Neural progenitor cell (in vitro differentiated cells): ENCODE measurements at regions not wholly inside any gene's neighbourhood (a gene's known extent, or its start where the extent isn't known, plus 50 kb on each side); places are given as distances from the start of the nearest gene placed in this dataset.
"Not testable (repeated sequence)": the region's sequence is repeated elsewhere in the genome, so short reads cannot be mapped to it uniquely, and the experiment has no call there.

Experiments used
- DNase-seq: peaks from one replicate; pipeline ENCODE4 v3.0.0-alpha.2; 2016; ENCODE audit warnings: low spot score
- H2AFZ ChIP-seq: fragments of 200-600 bp; sonication (generic); replicated peaks from 2 replicates; pipeline ENCODE4 v1.6.1; 2016; ENCODE audit warnings: antibody characterized with exemption
- H3F3A ChIP-seq: fragments of 200-600 bp; sonication (generic); 2 replicates; pipeline ENCODE4 v1.6.1; 2016; ENCODE audit warnings: antibody characterized with exemption, low read depth
- H3K27ac ChIP-seq: fragments of 200-600 bp; sonication (generic); 2 replicates; pipeline ENCODE4 v1.5.1; 2016; ENCODE audit warnings: mild to moderate bottlenecking
- H3K27me3 ChIP-seq: fragments of 200-600 bp; sonication (generic); 2 replicates; pipeline ENCODE4 v1.6.1; 2016; ENCODE audit warnings: mild to moderate bottlenecking, moderate library complexity
- H3K36me3 ChIP-seq: fragments of 200-600 bp; sonication (generic); 2 replicates; pipeline ENCODE4 v1.5.1; 2016
- H3K4me1 ChIP-seq: fragments of 200-600 bp; sonication (generic); 2 replicates; pipeline ENCODE4 v1.6.1; 2016; ENCODE audit warnings: mixed run types
- H3K4me2 ChIP-seq: fragments of 200-600 bp; sonication (generic); 2 replicates; pipeline ENCODE4 v1.6.1; 2016
- H3K4me3 ChIP-seq: fragments of 200-600 bp; sonication (generic); 2 replicates; pipeline ENCODE4 v1.5.1; 2016
- H3K79me2 ChIP-seq: fragments of 200-600 bp; sonication (generic); 2 replicates; pipeline ENCODE4 v1.6.1; 2016; ENCODE audit warnings: low read depth
- H3K9ac ChIP-seq: fragments of 200-600 bp; sonication (generic); 2 replicates; pipeline ENCODE4 v1.6.1; 2016
- H3K9me3 ChIP-seq: fragments of 200-600 bp; sonication (generic); 2 replicates; pipeline ENCODE4 v1.5.1; 2016; ENCODE audit warnings: low read depth
- H4K20me1 ChIP-seq: fragments of 200-600 bp; sonication (generic); 2 replicates; pipeline ENCODE4 v1.6.1; 2016; ENCODE audit warnings: low read depth
- H3K27ac Mint-ChIP-seq: 3 replicates; pipeline ENCODE4 v1.8.0; 2021; ENCODE audit warnings: mixed read lengths
- H3K27me3 Mint-ChIP-seq: 2 replicates; pipeline ENCODE4 v1.8.0; 2022; ENCODE audit warnings: low read depth, mild to moderate bottlenecking, inconsistent platforms, moderate library complexity, mixed read lengths; ENCODE audit not compliant: insufficient read depth
- H3K36me3 Mint-ChIP-seq: 3 replicates; pipeline ENCODE4 v1.8.0; 2021; ENCODE audit warnings: mixed read lengths
- H3K4me1 Mint-ChIP-seq: 3 replicates; pipeline ENCODE4 v1.8.0; 2021; ENCODE audit warnings: mixed read lengths
- H3K4me3 Mint-ChIP-seq: 3 replicates; pipeline ENCODE4 v1.8.0; 2021; ENCODE audit warnings: mild to moderate bottlenecking, moderate library complexity, mixed read lengths
- H3K9me3 Mint-ChIP-seq: 3 replicates; pipeline ENCODE4 v1.8.0; 2020; ENCODE audit warnings: mixed read lengths
- EZH2 ChIP-seq: fragments of 200-600 bp; sonication (generic); IDR thresholded peaks from 2 replicates; pipeline ENCODE4 v1.6.1; 2017; ENCODE audit warnings: antibody characterized with exemption, mild to moderate bottlenecking, moderate library complexity
- EZH2phosphoT487 ChIP-seq: fragments of 200-600 bp; sonication (generic); IDR thresholded peaks from 2 replicates; pipeline ENCODE4 v1.6.1; 2017; ENCODE audit warnings: antibody characterized with exemption
- TF ChIP-seq, protein P1 (sequence below): fragments of 200-600 bp; sonication (generic); IDR thresholded peaks from 2 replicates; pipeline ENCODE4 v1.5.1; 2017; ENCODE audit warnings: antibody characterized with exemption, mild to moderate bottlenecking

DNA sequence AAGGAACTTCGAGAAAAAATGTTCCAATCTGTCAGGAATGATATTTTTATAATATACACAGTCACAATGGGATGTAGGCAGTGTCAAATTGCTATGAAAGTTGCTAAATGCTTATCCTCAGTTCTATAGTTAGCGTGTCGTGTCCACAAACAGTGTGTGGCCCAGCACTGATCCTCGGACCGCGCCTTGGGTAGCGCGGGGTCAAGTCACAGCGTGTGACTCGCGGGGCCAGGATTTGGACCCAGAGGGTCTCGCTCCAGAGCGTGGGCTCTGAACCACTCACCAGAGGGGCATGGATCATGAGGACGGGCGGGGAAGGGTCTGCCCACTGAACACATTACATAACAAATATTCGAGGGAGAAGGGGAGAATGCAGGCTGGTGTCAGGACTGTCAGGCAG is 171.8 kb downstream of the C9orf50 start:
- TF ChIP-seq EZH2 (no peak), EZH2phosphoT487 (no peak)
- TF ChIP-seq, protein P1, sequence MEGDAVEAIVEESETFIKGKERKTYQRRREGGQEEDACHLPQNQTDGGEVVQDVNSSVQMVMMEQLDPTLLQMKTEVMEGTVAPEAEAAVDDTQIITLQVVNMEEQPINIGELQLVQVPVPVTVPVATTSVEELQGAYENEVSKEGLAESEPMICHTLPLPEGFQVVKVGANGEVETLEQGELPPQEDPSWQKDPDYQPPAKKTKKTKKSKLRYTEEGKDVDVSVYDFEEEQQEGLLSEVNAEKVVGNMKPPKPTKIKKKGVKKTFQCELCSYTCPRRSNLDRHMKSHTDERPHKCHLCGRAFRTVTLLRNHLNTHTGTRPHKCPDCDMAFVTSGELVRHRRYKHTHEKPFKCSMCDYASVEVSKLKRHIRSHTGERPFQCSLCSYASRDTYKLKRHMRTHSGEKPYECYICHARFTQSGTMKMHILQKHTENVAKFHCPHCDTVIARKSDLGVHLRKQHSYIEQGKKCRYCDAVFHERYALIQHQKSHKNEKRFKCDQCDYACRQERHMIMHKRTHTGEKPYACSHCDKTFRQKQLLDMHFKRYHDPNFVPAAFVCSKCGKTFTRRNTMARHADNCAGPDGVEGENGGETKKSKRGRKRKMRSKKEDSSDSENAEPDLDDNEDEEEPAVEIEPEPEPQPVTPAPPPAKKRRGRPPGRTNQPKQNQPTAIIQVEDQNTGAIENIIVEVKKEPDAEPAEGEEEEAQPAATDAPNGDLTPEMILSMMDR: no peak
- H3K27me3 ChIP-seq: no peaks in the 10 kb centered on the region
- H3K36me3 ChIP-seq: no peaks in the 10 kb centered on the region
- no peak for DNase-seq
- no peaks in the 10 kb centered on the region for H4K20me1 ChIP-seq
- H3F3A ChIP-seq: peaks cover 11% of the 10 kb centered on the region
- no peaks in the 10 kb centered on the region for H3K9me3 ChIP-seq
- H3K4me1 Mint-ChIP-seq: peaks cover 45% of the 10 kb centered on the region
- H3K4me3 Mint-ChIP-seq: peak overlapping the region; percentile 56
- no peak overlapping the region for H3K4me3 ChIP-seq
- no peak overlapping the region for H3K27ac ChIP-seq
- H3K79me2 ChIP-seq: no peaks in the 10 kb centered on the region
- H3K27me3 Mint-ChIP-seq: peaks cover 17% of the 10 kb centered on the region
- peaks cover 6% of the 10 kb centered on the region for H3K9me3 Mint-ChIP-seq
- H3K4me2 ChIP-seq: no peak overlapping the region
- H3K9ac ChIP-seq: no peak overlapping the region
- H3K4me1 ChIP-seq: peaks cover 5% of the 10 kb centered on the region
- H3K27ac Mint-ChIP-seq: peak overlapping the region; percentile 19
- H3K36me3 Mint-ChIP-seq: no peaks in the 10 kb centered on the region
- H2AFZ ChIP-seq: no peak overlapping the region

DNA sequence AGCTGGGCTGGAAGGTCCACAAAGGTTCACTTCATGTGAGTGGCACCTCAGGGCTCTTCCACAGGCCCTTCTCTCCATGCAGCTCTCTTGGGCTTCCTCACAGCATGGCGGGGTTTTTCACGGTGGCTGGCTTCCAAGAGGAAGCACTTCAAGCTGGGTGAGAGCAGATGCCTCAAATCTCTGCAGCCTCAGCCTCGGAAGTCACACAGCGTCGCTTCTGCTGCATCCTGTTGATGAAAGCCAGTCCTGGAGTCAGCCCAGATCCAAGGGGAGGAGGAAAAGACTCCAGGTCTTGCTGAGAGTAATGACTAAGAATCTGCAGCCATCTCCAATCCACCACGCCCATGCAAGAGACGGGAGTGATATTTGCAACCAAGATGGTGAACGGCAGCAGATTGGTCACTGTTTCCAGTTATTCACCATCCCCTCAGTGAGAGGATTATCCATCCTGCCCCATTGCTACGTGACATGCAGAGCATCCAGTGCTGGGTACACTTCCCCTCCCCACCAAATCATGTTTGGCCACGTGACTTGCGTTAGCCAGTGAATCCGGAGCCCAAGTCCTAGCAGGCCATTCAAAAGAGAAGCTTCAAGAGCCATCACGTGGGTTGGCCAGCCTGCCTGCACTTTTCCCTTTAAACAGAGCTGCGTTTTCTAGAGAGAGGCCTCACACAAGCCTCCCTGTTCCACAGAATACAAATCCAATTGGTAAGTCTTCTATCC is 173.9 kb downstream of the C9orf50 start:
- H4K20me1 ChIP-seq: no peaks in the 10 kb centered on the region
- H3K27ac ChIP-seq: no peak overlapping the region
- no peaks in the 10 kb centered on the region for H3K36me3 ChIP-seq
- H3K4me1 ChIP-seq: peaks cover 5% of the 10 kb centered on the region
- Mint-ChIP-seq H3K27me3 (peaks cover 16% of the 10 kb centered on the region), H3K4me1 (peaks cover 53% of the 10 kb centered on the region), H3K27ac (peak overlapping the region; percentile 78), H3K4me3 (peak overlapping the region; percentile 44), H3K36me3 (no peaks in the 10 kb centered on the region), H3K9me3 (peaks cover 6% of the 10 kb centered on the region)
- H3K9ac ChIP-seq: no peak overlapping the region
- peaks cover 15% of the 10 kb centered on the region for H3F3A ChIP-seq
- peak overlapping the region; percentile 65 for H2AFZ ChIP-seq
- no peaks in the 10 kb centered on the region for H3K9me3 ChIP-seq
- no peak for DNase-seq
- no peaks in the 10 kb centered on the region for H3K79me2 ChIP-seq
- TF ChIP-seq, protein P1: no peak
- TF ChIP-seq EZH2: no peak
- H3K4me2 ChIP-seq: no peak overlapping the region
- no peak overlapping the region for H3K4me3 ChIP-seq
- H3K27me3 ChIP-seq: peaks cover 7% of the 10 kb centered on the region

DNA sequence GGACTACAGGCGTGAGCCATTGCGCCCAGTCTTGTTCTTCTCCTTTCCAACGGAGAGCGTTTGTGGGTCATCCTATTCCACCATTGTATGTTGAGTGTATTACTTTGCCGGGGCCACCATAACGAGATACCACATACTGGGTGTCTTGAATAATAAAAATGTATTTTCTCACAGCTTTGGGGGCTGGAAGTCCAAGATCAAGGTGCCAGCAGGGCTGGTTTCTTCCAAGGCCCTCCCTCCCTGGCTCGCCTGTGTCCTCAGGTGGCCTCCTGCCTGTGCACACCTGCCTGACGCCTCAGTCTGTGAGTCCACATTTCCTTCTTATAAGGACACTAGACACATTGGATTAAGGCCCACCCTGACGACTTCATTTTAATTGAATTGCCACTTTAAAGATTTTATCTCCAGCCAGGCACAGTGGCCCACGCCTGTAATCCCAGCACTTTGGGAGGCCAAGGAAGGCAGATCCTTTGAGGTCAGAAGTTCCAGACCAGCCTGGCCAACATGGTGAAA is 175.1 kb downstream of the C9orf50 start:
- Histone ChIP-seq H3K79me2 (no peaks in the 10 kb centered on the region), H3F3A (peaks cover 20% of the 10 kb centered on the region), H4K20me1 (no peaks in the 10 kb centered on the region), H3K27me3 (peaks cover 9% of the 10 kb centered on the region), H3K4me1 (peaks cover 5% of the 10 kb centered on the region), H2AFZ (no peak overlapping the region), H3K4me3 (no peak overlapping the region), H3K27ac (no peak overlapping the region), H3K9ac (no peak overlapping the region), H3K4me2 (no peak overlapping the region), H3K36me3 (no peaks in the 10 kb centered on the region), H3K9me3 (no peaks in the 10 kb centered on the region)
- Mint-ChIP-seq H3K9me3 (peaks cover 6% of the 10 kb centered on the region), H3K36me3 (no peaks in the 10 kb centered on the region), H3K4me1 (peaks cover 55% of the 10 kb centered on the region), H3K27me3 (peaks cover 19% of the 10 kb centered on the region), H3K4me3 (no peak overlapping the region), H3K27ac (no peak overlapping the region)
- TF ChIP-seq EZH2phosphoT487 (no peak), EZH2 (no peak)
- TF ChIP-seq, protein P1: no peak
- DNase-seq: no peak

DNA sequence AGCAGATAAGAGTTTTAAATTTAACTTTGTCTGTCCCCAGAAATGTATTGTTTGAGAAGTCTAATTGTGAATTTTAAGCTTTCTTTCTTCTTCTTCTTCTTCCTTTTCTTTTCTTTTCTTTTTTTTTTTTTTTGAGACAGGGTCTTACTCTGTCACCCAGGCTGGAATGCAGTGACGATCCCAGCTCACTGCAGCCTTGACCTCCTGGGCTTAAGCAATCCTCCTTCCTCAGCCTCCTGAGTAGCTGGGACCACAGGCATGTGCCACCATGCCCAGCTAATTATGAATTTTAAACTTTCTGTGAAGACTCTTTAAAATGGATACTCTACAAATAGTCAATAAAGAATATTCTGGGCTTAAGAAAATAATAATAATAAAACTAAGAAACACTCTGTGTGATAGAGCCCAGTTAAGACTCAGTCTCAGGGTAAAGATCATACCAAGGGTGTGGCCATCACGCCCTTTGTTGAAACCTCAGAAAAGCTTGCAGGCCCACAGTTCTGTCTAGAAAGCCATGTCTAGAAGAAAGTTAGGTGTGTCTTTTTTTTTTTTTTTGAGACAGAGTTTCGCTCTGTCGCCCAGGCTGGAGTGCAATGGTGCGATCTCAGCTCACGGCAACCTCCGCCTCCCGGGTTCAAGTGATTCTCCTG is 177.3 kb downstream of the C9orf50 start:
- H3K4me1 ChIP-seq, H3K4me3 ChIP-seq, H3K4me2 ChIP-seq, H2AFZ ChIP-seq, H3K36me3 Mint-ChIP-seq, H3K27ac Mint-ChIP-seq, H3K9ac ChIP-seq, H4K20me1 ChIP-seq, H3K4me3 Mint-ChIP-seq, H3K79me2 ChIP-seq, H3K9me3 Mint-ChIP-seq, H3K36me3 ChIP-seq, H3K27ac ChIP-seq, DNase-seq, H3K9me3 ChIP-seq: not testable (repeated sequence)
- H3K27me3 Mint-ChIP-seq: peaks cover 27% of the 10 kb centered on the region
- Histone ChIP-seq H3F3A (peaks cover 31% of the 10 kb centered on the region), H3K27me3 (peaks cover 22% of the 10 kb centered on the region)
- H3K4me1 Mint-ChIP-seq: peaks cover 52% of the 10 kb centered on the region
